ENCODE measurements at regions not wholly inside any gene's neighbourhood (a gene's known extent, or its start where the extent isn't known, plus 50 kb on each side); places are given as distances from the start of the nearest gene placed in this dataset.

DNA sequence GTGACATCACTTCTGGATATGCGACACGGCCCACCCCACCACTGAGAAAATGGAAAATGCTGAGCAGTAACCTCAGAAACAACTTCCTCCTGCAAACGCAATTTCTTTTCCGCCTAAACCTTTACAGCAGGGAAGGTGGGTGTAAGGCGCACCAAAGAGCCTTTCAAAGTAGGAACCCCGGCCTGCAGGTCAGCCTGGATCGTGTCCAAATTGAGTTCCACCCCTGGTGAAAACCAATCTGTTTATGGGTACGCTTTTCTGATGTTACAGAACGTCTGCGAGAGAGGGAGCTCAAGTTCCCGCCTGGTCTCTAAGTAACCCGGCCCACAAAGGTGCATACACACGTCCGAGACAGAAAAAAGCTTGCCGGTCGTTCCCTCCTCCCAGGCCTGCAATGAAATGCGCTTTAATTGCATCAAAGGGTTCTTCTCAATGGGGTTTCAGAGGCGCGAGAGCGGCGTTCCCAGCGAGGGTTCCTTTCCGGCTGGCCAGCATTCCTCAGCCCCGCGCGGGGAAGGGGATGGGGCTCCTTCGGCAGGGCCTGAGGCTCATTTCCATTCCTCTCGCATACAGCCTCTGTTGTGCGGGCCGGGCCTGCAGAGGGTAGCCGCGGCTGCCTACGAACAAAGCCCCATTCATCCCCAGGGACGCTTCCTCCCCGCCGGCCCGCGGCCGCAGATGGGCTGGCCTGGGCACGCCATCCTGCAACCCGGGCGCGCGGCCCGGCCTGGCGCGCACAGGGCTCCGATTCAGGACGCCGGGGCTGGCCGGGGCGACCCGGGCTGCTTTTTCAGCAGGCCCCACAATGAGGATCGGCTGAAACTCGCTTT is 138.1 kb downstream of the TMCO5A start:
- intact Hi-C loops (cut with micrococcal nuclease), result loop anchor here (5.0 kb wide), 1 partner anchor 180 kb away; the partner anchor contains the start of gene SPRED1

DNA sequence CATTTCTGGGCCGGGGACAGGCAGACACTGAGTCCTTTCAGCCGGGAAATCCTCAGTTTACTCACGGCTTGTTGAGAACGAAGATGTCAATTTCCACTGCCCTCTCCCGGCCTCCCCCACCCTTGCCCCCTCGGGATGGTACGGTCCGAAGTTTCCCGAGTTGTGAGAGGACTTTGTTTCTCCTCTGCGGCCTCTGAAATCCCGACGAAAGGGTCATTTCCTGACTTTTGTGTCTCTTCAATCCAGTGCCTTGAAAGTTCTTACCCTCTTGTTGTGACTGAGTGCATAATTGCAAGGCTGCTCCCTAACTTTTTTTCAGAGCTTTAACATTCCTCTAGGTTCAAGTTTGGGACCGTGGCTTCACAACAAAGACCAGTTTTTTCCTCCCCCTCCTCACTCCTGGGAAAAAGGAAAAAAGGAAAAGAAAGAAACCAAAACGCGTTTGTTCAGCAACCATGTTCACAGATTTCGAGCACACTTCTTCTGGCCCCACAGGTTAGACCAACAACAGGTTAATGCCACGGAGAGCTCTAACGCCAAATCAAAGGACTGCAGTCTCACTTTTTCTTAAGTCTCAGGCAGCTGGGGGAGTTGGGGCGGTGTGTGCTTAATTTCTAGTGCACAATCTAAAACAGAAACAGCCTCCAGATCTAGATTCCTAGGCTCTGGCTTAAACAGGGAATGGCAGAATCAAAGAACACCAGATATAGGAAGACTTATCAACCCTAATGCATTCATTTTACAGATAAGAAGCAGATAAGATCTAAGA is 138.9 kb downstream of the TMCO5A start:
- intact Hi-C loops (cut with micrococcal nuclease), result loop anchor here (5.0 kb wide), 1 partner anchor 179 kb away; the partner anchor contains the start of gene SPRED1

DNA sequence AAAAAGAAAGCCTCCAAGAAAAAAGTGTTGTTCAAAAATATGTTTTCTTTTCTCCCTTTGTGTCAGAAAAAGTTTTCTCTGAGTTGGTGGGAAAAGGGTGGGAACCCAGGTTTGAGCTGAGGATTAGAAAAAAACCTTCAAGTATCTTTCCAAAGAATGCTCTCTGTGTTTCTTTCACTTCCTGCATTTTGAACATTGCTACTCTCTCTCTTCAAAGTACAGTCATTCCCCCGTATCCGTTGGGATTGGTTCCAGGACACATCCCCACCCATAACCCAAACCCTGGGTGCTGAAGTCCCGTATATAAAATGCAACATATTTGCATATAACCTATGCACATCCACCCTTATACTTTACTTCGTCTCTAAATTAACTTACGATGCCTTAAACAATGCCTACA is 139.6 kb downstream of the TMCO5A start:
- intact Hi-C loops (cut with micrococcal nuclease), result loop anchor here (5.0 kb wide), 1 partner anchor 178 kb away; the partner anchor contains the start of gene SPRED1

DNA sequence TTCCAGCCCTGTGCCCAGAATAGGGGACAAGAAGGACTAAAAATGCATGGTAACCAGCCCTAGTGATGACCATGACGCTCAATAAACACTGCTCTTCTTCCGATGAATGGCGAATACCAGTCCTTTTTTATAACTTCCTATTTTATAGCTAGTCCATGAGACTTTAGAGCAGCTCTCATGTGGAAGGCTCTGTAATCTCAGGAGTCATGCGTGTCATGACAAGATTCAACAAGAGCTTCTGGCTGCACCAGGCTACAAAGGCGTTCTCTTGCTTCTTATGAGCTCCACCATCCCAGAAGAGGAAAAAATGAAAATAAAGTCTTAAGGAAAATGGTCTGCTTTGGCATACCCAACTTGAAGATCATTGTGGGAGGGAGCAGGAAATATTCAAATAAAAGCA is 141.0 kb downstream of the TMCO5A start:
- intact Hi-C loops (cut with micrococcal nuclease), result no loop called here

DNA sequence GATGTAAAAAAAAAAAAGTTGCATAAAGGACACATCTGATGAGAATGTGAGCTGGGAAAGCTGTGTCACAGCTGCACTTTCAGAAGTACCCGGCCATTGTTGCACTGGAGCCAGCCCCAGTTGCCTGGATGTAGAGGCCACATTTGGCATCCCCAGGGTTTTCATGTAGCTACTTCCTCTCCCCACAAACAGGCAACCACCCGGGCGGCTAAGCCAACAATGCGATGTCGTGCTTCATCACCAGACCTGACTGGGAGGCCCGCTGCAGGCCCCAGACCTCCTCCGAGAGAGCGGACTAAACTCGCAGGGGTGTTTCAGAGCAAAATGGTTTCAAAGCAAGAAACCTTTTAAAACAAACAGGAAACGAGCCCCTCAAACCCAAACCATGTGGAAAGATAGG is 142.3 kb downstream of the TMCO5A start:
- intact Hi-C loops (cut with micrococcal nuclease), result no loop called here

DNA sequence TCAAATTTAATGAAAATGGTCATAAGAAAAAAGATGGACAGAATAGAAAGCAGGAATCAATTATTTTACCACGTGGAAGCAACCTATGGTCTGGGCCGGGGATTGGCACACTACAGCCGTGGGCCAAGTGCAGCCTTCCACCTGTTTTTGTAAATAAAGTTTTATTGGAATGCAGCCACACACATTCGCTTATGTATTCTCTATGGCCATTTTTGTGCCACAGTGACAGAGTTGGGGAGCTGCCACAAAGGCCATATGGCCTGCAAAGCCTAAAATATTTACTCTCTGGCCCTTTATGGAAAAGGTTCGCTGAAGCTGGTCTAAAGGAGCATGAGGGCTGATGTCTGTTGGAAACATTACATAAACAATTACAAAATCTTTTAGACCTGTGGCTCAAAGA is 144.8 kb downstream of the TMCO5A start:
- intact Hi-C loops (cut with micrococcal nuclease), result no loop called here

DNA sequence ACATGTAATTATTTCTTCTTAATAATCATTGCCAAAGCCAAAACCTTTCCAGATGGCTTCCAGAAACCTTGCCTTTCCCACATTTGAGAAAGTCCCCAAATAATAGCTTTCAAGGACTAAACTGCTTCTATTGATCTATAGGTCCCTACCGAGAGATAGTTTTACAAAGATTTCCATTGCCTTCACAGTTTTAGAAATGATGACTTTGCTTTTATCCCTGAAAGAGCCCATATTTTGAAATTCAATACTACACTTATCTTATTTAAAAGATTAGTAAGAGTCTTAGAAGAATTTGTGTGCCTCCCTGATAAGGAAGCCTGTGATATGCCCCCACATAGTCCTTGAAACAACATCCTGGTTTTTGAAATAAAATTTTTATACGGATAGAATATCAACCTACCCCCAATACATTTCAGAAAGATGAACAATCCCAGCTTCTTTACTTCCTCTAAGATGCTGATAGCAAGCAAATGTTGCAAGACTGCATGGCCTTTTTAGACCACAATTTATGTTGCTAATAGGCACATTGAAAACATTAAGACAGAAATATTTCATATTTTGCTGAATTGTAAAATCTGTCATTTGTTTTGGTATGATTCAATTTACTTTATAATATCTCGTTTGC is 146.3 kb downstream of the TMCO5A start:
- intact Hi-C loops (cut with micrococcal nuclease), result no loop called here

DNA sequence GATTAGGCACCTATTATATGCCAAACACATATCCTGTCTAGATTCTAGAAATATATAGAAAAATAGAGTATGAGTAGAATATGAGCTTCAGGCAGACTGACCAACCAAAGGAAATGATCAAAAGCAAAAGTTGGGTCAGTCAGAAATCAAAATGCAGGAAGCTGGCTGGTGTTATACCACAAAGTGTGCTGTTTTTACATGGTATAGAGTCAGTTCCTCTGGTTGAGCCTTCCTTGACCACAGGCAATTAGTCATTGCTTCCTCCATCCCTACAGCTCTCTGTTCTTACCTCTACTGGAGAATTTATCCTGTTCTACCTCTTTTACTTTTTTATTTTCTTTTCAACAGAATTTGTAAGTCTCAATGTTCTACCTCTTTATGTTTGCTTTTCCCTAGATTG is 149.8 kb downstream of the TMCO5A start:
- intact Hi-C loops (cut with micrococcal nuclease), result no loop called here

DNA sequence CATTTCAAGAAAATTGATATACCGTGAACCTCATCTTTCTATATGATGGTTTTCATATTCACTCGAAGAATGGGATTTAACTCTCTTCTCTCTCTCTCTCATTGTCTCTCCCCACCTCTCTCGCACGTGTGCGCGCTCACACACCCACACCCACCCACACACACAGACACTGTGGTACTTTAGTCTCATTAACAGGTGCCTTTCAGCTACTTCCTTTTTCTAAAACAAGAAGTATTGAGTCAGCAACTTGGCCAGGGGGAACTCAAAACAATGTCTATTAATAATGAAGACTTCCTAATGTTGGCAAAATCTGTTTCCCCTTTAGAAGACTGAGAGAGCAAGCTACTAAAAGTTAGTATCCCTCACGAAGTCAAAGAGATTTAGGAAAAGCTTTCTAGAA is 150.7 kb downstream of the TMCO5A start:
- intact Hi-C loops (cut with micrococcal nuclease), result no loop called here

DNA sequence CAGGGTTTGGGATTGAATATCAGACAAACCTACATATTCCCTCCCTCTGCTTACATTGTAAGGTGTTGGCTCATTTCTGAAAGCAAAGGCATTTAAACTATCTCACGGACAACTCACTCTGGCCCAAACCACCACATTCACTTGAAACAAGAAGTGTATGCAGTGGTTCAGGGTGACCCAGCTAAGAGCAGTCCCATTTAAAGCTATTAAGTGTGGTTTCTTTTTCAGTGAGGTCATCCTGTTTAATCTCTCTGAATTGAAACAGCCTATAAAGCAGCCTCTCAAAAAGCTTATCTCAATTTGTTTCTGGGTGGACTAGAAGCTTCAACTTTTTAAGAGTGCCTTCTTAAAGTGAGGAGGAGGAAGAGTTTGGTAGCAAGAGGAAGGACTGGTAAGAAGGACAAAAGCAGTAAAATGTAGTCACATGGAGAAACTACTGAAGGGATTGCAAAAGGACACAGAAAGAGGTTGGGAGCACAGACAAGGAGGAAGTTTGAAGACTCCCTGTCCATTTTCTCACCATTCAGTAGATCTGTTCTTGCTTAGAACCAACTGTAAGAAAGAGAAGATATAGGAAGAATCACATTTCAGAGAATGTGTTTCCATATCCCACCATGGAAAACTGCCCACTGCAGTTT is 151.6 kb downstream of the TMCO5A start:
- intact Hi-C loops (cut with micrococcal nuclease), result no loop called here

DNA sequence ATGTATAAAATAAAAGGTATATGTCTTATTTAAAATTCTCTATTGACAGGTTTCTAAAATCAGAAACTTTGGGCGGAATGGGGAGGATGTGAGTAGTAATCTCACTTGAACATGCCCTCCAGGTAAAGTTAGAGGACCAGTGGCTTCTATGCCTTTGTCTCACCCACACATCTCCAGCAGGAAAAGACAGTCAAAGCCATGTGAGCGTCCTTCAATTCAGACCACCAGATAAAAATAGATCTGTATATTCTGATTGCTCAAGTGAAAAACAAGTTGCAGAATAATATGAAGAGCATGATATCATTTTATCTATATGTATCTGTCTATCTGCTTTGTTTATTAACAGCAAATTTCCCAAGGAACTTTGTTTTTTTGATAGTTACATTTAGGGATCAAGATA is 152.2 kb downstream of the TMCO5A start:
- intact Hi-C loops (cut with micrococcal nuclease), result no loop called here

DNA sequence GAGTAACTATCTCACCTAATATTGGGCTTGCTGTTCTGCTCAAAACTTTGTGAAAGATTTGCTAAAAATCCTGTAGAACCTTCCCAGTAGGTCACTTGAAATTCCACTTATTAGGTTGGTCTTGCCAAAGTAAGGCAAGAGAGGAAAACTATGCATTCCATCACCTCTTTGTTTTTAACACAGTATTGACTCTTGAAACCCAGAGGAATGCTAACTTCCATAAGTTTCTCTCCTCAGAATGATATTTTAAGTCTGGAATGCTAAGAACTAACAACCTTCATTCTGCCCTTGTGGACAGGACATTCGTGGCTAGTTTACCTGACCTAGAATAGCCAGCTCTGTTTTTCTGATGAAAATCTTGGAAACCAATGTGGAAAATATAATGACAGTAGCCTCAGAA is 154.5 kb downstream of the TMCO5A start:
- intact Hi-C loops (cut with micrococcal nuclease), result no loop called here

DNA sequence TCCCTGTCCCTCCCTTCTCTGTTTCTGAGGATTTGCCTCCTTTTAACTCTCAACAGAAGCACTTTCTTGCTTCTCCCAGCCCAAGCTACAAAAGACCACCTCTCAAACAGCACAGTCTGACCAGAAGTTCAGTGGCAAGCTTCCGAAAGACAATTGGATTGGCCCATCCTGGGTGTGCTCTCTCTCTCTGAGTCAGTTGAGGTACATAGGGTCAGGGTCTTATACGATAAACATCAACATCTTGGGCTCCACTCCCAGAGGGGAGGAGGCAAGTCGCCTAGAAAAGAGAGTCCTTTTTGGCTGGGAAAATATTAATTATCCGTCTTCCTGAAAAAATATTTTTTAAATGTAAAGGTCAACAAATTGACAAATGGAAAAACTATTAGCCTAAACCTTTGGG is 155.8 kb downstream of the TMCO5A start:
- intact Hi-C loops (cut with micrococcal nuclease), result no loop called here

DNA sequence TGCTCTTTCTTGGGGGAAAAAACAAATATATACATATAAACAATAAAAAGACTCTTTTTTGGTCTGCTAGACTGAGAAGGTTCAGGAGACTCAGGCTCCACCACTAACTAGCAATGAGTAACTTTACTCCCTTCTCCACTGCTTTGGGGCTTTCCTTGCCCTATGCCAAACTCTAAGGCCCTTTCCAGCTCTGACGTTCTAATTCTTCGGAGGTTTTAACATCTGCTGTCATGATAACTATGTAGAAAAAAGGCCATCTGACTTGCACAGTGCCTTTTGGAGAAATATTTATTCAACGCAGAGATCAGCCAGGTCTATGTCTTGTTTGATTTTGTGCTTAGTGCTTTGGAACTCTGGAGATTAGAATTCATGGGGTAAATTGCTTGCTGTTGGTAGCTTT is 156.2 kb downstream of the TMCO5A start:
- intact Hi-C loops (cut with micrococcal nuclease), result no loop called here

DNA sequence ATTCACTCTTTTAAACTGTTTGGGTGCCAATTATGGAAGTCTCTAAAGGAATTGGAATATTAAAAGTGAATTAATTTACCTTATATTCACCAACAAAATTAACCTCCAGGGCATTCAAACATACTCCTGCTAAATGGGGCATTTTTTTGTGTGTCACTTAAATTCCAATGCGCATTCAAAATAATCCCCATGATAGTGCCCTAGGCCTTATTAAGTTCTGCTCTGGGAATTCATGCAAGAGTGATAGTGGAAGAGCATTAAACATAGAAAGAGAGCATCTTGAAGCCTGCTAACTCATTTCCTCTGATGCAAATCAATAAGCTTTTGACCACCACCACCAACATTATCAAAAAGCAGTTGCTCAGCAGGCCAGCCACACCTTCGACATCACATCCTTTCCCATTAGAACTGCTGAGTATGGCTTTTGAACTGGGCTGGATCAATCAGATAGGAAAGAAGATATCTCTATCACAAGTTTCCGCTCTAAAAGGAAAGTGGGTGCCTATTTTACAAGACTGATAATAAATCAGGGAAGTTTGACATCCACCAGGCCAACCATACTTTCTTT is 156.7 kb downstream of the TMCO5A start:
- intact Hi-C loops (cut with micrococcal nuclease), result no loop called here

DNA sequence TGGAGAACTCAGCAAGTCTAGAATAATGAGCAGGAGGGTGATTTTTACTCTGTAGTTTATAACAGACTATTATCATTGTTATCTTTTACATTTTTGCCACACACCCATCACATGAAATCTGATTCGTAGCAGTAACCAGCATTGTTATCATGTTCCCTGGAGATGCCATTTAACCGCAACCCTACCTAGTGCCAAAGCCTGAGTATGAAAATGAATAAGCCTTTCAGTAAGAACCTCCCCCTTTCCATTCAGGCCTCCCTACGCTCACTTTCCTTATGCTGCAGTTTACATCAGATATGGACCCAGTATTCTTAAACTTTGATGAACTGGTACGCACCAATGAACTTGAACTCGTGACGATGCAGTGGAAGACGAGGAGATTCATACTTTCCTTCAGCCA is 158.7 kb upstream of the SPRED1 start:
- intact Hi-C loops (cut with micrococcal nuclease), result no loop called here

DNA sequence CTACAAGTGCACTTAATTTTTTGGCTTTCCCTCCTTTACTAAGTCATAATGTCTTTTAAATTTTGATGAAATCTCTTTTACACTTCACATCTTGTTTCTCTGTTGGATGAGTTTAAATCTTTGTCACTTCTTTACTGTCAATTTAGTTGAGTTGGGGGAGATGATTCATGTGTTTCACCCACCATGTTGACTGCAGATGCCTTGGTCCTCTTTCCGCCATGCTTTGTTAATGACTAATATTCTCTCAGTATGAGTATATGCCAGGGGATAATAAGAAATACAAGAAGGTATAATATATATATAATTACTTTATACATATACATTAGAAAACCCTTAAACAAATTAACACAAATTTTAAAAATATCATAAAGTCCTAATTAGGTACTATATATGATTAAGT is 149.7 kb upstream of the SPRED1 start:
- intact Hi-C loops (cut with micrococcal nuclease), result no loop called here

DNA sequence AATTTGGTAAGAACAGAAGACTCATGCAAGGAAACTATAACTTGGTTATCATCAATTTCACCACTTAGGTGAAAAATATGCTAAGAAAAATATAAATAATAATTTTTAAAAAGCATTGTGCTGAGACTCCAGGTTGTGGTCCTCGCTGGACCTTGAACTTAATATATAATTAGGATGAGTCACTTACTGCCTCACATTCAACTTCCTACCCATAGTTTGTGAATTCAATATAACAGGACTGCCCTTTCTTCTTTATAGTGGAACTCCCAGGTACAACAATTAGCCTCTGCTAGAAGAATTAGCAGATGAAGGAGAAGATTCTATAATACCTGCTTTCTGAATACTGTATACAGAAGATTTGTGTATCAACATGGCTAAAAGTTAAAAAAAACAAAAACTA is 149.1 kb upstream of the SPRED1 start:
- intact Hi-C loops (cut with micrococcal nuclease), result no loop called here

DNA sequence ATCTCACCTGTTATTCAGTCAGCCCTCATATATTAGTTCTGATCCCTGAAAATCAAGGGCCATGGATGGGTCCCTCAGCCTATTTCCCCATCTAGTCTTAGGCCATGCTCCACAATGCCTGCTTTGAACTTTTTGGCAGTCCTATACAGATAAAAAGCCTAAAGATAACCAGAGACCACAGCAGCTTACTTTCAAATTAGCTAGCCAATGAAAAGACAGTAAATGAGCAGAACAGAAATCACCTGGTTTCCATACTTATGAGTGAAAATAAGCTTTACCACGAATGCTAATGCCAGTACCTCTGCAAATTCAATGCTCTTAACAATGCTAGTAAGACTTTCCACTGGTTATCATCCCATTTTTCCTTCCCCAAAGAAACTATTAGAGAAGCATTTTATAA is 141.6 kb upstream of the SPRED1 start:
- intact Hi-C loops (cut with micrococcal nuclease), result no loop called here

DNA sequence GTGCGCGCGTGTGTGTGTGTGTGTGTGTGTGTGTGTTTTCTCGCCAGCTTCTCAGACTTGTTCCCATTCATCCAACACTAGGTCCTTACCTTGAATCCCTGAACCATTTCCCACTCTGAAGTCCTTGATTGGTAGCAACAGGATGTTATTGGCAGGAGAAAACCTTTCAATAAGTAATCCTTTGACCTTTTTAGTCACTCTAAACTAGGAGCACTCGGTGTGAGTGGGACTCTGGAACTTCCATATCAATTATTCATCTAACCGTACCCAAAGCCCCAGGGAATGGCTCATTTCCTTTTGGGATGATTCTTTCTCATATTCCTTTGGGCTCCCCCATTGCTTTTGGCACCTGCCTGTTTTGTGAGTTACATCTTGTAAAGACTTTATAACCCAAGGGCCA is 140.2 kb upstream of the SPRED1 start:
- intact Hi-C loops (cut with micrococcal nuclease), result no loop called here

DNA sequence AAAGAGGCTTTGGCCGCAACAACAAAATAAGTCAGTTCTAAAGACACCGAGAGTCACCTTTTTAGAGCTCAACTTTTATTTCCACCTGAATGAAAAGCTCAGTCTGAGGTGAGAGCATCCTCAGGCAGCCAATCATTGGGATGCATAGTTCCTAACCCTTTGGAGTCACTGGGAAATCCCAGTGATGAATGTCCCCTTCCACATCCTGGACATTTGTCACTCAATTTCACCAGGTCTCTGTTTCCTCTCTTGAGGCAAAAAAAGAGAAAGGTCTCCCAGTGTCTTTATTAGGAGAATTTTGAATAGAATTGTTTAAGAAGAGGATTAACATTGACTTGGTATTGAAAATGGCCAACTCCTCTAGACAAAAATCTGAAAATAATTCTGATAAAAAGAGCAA is 137.5 kb upstream of the SPRED1 start:
- intact Hi-C loops (cut with micrococcal nuclease), result no loop called here
